WERI-Rb-1 (cell line): ENCODE measurements at regions not wholly inside any gene's neighbourhood (a gene's known extent, or its start where the extent isn't known, plus 50 kb on each side); places are given as distances from the start of the nearest gene placed in this dataset.

Source experiments
- DNase-seq: peaks from one replicate; pipeline ENCODE4 v3.0.0-alpha.2; 2020
- H3K27ac ChIP-seq: fragments of 250-450 bp; sonication (Bioruptor Pico); 2 replicates; pipeline ENCODE4 v1.5.1; 2020; ENCODE audit warnings: mild to moderate bottlenecking, moderate library complexity
- H3K27me3 ChIP-seq: fragments of 250-450 bp; sonication (Bioruptor Pico); 2 replicates; pipeline ENCODE4 v1.5.1; 2021; ENCODE audit warnings: mild to moderate bottlenecking, low read depth, moderate library complexity; ENCODE audit not compliant: insufficient read depth, severe bottlenecking
- H3K36me3 ChIP-seq: fragments of 250-450 bp; sonication (Bioruptor Pico); 2 replicates; pipeline ENCODE4 v1.5.1; 2020; ENCODE audit warnings: mild to moderate bottlenecking, moderate library complexity
- H3K4me3 ChIP-seq: 2 replicates; pipeline ENCODE4 v1.5.1; 2011; ENCODE audit warnings: low read depth, mild to moderate bottlenecking, control low read depth, low read length
- H3K9me3 ChIP-seq: fragments of 250-450 bp; sonication (Bioruptor Pico); 2 replicates; pipeline ENCODE4 v1.5.1; 2021; ENCODE audit warnings: mild to moderate bottlenecking, moderate library complexity; ENCODE audit not compliant: severe bottlenecking
- TF ChIP-seq, protein P1 (sequence below): IDR thresholded peaks from 2 replicates; pipeline ENCODE4 v1.5.1; 2011; ENCODE audit warnings: low read depth, mild to moderate bottlenecking, control low read depth, inconsistent platforms, low read length

DNA sequence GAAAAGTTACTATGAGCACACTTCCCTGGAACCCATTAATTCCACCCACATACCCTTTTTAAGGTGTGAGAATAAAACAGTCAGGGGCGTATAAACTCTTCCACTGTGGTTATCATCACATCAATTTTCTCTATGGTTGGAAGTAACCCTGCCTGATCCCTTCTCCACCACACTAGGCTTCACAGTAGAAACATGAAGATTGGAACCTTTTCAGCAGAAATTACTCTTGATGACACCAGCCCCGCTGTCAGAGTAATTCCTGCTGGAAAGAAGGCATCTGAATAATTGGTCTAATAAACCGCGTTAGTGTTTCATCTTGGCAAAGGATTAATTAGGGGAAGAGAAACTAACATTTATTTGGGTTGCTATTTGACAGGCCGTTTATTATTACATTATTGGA, 278.4 kb downstream of the MFSD1 start:
- H3K9me3 ChIP-seq: no peaks in the 10 kb centered on the region
- H3K27me3 ChIP-seq: peaks cover 12% of the 10 kb centered on the region
- no peak for DNase-seq
- TF ChIP-seq, protein P1, sequence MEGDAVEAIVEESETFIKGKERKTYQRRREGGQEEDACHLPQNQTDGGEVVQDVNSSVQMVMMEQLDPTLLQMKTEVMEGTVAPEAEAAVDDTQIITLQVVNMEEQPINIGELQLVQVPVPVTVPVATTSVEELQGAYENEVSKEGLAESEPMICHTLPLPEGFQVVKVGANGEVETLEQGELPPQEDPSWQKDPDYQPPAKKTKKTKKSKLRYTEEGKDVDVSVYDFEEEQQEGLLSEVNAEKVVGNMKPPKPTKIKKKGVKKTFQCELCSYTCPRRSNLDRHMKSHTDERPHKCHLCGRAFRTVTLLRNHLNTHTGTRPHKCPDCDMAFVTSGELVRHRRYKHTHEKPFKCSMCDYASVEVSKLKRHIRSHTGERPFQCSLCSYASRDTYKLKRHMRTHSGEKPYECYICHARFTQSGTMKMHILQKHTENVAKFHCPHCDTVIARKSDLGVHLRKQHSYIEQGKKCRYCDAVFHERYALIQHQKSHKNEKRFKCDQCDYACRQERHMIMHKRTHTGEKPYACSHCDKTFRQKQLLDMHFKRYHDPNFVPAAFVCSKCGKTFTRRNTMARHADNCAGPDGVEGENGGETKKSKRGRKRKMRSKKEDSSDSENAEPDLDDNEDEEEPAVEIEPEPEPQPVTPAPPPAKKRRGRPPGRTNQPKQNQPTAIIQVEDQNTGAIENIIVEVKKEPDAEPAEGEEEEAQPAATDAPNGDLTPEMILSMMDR: no peak
- no peaks in the 10 kb centered on the region for H3K36me3 ChIP-seq
- H3K4me3 ChIP-seq: no peak overlapping the region
- no peak overlapping the region for H3K27ac ChIP-seq

DNA sequence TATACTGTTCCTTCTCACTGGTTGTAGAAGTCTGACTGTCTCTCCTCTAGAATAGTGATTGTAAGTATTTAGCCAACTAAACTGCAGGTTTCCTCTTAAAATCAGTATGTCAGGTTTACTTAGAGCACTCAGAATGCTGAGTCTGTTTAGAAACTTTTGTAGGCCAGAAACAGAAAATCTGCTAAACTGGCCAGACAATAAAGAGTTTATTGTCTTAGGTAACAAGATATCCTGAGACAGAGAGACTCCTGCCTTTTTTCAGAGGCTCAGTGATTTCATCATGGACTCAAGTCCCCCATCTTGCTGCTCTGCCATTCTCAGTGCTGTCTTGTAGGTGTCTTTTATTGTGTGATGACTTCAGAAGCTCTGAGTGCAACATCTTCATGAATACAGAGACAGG, 279.0 kb downstream of the MFSD1 start:
- no peaks in the 10 kb centered on the region for H3K9me3 ChIP-seq
- DNase-seq: no peak
- no peaks in the 10 kb centered on the region for H3K36me3 ChIP-seq
- TF ChIP-seq, protein P1: no peak
- no peak overlapping the region for H3K4me3 ChIP-seq
- no peak overlapping the region for H3K27ac ChIP-seq
- H3K27me3 ChIP-seq: peaks cover 12% of the 10 kb centered on the region

DNA sequence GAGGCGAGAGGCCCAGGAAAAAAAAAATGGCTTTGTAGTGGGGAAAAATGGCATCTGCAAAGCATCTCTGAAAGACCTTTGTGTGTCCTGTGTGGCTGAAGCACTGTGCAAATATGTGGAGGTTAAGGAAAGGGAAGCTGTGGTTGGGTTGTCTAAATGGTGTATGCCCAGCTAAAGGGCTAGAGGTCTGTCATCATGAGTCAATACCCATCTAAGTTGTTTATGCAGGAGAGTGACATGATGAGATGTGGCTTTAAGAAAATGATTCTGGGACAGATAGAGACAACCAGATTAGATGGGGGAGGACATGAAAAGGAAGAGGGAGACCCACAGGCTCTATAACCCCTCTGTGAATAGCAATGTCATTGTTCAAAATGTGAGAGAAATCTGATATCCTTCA, 280.7 kb downstream of the MFSD1 start:
- DNase-seq: no peak
- no peaks in the 10 kb centered on the region for H3K36me3 ChIP-seq
- no peak overlapping the region for H3K4me3 ChIP-seq
- TF ChIP-seq, protein P1: no peak
- peaks cover 12% of the 10 kb centered on the region for H3K27me3 ChIP-seq
- H3K27ac ChIP-seq: no peak overlapping the region
- H3K9me3 ChIP-seq: no peaks in the 10 kb centered on the region

DNA sequence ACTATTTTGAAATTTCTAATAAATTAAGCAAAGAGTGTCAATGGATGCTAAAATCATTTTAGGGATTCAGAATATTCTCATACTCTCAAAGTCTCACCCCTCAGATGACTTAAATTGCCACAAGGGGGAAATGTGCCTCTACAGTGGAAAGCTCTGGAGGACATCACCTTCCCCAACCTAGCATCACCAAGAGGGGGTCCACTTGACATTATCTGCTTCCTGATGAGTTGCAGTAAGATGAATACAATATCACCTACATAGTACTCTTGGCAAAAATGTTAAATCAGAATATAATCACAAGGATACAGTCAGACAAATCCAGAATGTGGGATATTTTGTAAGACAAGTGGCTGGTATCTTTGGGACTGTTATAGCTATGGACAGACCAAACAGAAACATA, 290.1 kb downstream of the MFSD1 start:
- no peak overlapping the region for H3K27ac ChIP-seq
- H3K27me3 ChIP-seq: peaks cover 10% of the 10 kb centered on the region
- no peaks in the 10 kb centered on the region for H3K36me3 ChIP-seq
- TF ChIP-seq, protein P1: no peak
- H3K9me3 ChIP-seq: no peaks in the 10 kb centered on the region
- DNase-seq: no peak
- H3K4me3 ChIP-seq: no peak overlapping the region

DNA sequence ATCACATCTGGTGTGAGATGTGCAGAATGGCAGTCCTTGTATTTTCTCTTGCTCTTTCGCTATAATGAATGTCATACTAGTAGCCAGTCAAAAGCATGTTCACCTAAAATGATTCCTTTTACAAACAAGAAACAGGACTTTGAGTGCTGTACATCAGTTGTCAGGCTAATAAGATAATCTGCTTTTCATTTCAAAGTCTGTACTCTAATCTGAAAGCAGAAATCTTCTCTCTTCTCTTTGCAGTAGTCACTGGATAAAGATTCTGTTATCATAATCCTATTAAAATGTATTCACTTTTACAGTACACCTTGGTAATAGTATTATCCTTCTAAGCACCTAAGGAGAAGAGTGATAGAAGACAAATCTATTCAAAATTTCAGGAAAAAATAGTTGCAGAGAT, 300.1 kb downstream of the MFSD1 start:
- Histone ChIP-seq H3K27me3 (peaks cover 29% of the 10 kb centered on the region), H3K9me3 (no peaks in the 10 kb centered on the region), H3K36me3 (no peaks in the 10 kb centered on the region), H3K4me3 (no peak overlapping the region), H3K27ac (no peak overlapping the region)
- DNase-seq: no peak
- TF ChIP-seq, protein P1: no peak

DNA sequence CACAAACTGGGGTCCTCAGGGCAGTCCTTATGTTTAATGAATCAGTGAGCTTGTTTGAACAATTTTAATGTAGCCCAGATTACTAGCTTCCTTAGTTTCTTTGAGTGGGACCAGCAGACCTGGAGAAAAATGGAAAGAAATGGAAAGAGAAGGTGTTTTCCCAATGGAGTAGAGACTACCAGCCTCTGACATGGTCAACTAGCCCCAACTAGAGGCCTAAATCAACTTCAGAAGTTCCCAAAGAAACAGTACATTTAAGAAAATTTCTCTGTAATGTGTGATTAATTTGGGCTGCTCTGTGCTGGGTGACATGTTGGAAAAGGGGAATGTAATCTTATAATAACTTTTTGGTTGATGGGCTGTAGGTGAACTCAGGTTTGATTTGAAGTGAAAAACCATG, 310.9 kb downstream of the MFSD1 start:
- TF ChIP-seq, protein P1: no peak
- no peak overlapping the region for H3K27ac ChIP-seq
- DNase-seq: no peak

More for the DNA sequence above, 310.9 kb downstream of the MFSD1 start:
- peaks cover 52% of the 10 kb centered on the region for H3K27me3 ChIP-seq
- H3K4me3 ChIP-seq: no peak overlapping the region
- no peaks in the 10 kb centered on the region for H3K36me3 ChIP-seq
- H3K9me3 ChIP-seq: peaks cover 4% of the 10 kb centered on the region
